ENCODE measurements at regions not wholly inside any gene's neighbourhood (a gene's known extent, or its start where the extent isn't known, plus 50 kb on each side); places are given as distances from the start of the nearest gene placed in this dataset.

DNA sequence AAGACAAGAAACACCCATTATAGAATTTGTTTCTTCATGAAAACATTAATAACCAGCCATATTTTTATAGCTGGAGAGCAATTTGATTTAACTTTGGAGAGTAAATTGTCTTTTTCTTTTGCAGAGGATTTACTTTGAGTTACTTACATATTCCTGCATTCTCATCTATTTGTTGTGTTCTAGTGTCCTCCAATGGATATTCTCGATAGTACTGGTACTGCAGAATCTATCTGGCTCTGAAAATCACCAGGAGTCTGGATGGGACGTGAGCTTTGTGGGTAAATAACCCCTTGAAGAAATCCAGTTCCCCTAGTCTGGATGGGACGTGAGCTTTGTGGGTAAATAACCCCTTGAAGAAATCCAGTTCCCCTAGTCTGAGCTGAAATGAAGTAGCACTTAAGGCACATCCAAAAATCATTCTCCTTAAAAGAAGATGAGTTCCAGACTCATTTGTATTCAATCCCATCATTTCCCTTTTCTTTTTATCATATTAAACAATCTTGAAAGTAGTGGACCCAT, 294.1 kb upstream of the UBE2E2 start:
- no peaks in the 10 kb centered on the region for H3K79me1 ChIP-seq (ENCODE audit: low read depth, low read length)
- H2BK12ac ChIP-seq (ENCODE audit: low read depth, low read length): no peak overlapping the region
- no peaks in the 10 kb centered on the region for H4K20me1 ChIP-seq (replicated peaks in 1 of 2; ENCODE audit: control insufficient read depth in 1 of 2, insufficient read depth in 2 of 2, low read length in 2 of 2)
- no peak overlapping the region for H4K91ac ChIP-seq (replicated peaks; ENCODE audit: insufficient read length, low read length)
- H3K4ac ChIP-seq (replicated peaks; ENCODE audit: insufficient read length, low read depth, low read length): no peak overlapping the region
- H3K27me3 ChIP-seq (replicated peaks in 1 of 4; ENCODE audit: control insufficient read depth in 3 of 4, extremely low read depth in 1 of 4, insufficient read depth in 3 of 4, low read length in 3 of 4): no peaks in the 10 kb centered on the region
- no peak overlapping the region for H3K9ac ChIP-seq (replicated peaks in 1 of 4; ENCODE audit: extremely low read depth in 1 of 4, low read depth in 3 of 4, low read length in 3 of 4)
- no peak overlapping the region for H3K23ac ChIP-seq (ENCODE audit: insufficient read length)
- peak; percentile 56 to 62 for TF ChIP-seq RAD21 (IDR thresholded peaks at IDR 0.05 in 1 of 2, conservative IDR thresholded peaks at IDR 0.05 in 1 of 2; ENCODE audit: low read depth in 2 of 2, low read length in 2 of 2)
- TF ChIP-seq, protein P1, sequence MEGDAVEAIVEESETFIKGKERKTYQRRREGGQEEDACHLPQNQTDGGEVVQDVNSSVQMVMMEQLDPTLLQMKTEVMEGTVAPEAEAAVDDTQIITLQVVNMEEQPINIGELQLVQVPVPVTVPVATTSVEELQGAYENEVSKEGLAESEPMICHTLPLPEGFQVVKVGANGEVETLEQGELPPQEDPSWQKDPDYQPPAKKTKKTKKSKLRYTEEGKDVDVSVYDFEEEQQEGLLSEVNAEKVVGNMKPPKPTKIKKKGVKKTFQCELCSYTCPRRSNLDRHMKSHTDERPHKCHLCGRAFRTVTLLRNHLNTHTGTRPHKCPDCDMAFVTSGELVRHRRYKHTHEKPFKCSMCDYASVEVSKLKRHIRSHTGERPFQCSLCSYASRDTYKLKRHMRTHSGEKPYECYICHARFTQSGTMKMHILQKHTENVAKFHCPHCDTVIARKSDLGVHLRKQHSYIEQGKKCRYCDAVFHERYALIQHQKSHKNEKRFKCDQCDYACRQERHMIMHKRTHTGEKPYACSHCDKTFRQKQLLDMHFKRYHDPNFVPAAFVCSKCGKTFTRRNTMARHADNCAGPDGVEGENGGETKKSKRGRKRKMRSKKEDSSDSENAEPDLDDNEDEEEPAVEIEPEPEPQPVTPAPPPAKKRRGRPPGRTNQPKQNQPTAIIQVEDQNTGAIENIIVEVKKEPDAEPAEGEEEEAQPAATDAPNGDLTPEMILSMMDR (IDR thresholded peaks at IDR 0.05; ENCODE audit: control extremely low read depth in 1 of 3, insufficient read depth in 1 of 3, low read depth in 1 of 3, low read length in 3 of 3): peak in 1 of 3 experiments; percentile 23; a peak in 1 of 4 replicates
- TF ChIP-seq SP1 (IDR thresholded peaks at IDR 0.05; ENCODE audit: low read depth, low read length): no peak
- no peak overlapping the region for H3K56ac ChIP-seq (replicated peaks; ENCODE audit: insufficient read length, low read depth, low read length)
- H3K36me3 ChIP-seq (ENCODE audit: control insufficient read depth in 2 of 4, insufficient read depth in 4 of 4, low read length in 3 of 4): no peaks in the 10 kb centered on the region
- no peak overlapping the region for H2BK20ac ChIP-seq (ENCODE audit: low read length)
- WGBS, 2 experiments (ENCODE audit: extremely low coverage in 1 of 2, insufficient coverage in 1 of 2, insufficient read length in 1 of 2, insufficient replicate concordance in 2 of 2, low coverage in 1 of 2, low lambda C conversion rate in 2 of 2, missing lambda C conversion rate in 1 of 2): 79% methylated on average over 3 of the region's 3 CpGs; no CpG with 5 or more reads in 1 of the 2 experiments
- H2BK120ac ChIP-seq (replicated peaks; ENCODE audit: low read depth, low read length): no peak overlapping the region
- no peak overlapping the region for H2BK5ac ChIP-seq (ENCODE audit: low read depth, low read length)
- no peak overlapping the region for H3K27ac ChIP-seq (ENCODE audit: low read depth, low read length)
- FAIRE-seq (no peak), DNase-seq (ENCODE audit: low read depth in 1 of 2, low spot score in 2 of 2) (no peak)
- H3K4me1 ChIP-seq (replicated peaks in 1 of 4; ENCODE audit: control insufficient read depth in 3 of 4, insufficient read depth in 4 of 4, low read length in 3 of 4): no peaks in the 10 kb centered on the region
- H4K5ac ChIP-seq (ENCODE audit: insufficient read length, low read depth, low read length): no peak overlapping the region
- H3K18ac ChIP-seq (ENCODE audit: extremely low read depth, low read length): no peak overlapping the region
- H2AFZ ChIP-seq (ENCODE audit: low read length): no peak overlapping the region
- H3K79me2 ChIP-seq (ENCODE audit: control insufficient read depth in 1 of 2, insufficient read depth in 2 of 2, low read length in 2 of 2): no peaks in the 10 kb centered on the region
- ChIA-PET CTCF (ENCODE audit: partially characterized antibody) (interaction anchor here (1.1 to 2.0 kb wide), 5 partner anchors 9 to 179 kb away, joined by 3 to 4 read pairs (median 3); no protein-coding TSS in a partner anchor), POLR2A (ENCODE audit: partially characterized antibody) (no interaction called here)
- no peaks in the 10 kb centered on the region for H3K9me3 ChIP-seq (ENCODE audit: insufficient read depth in 2 of 2, low read depth in 1 of 2, low read length in 1 of 2)
- H2BK15ac ChIP-seq (ENCODE audit: low read length): no peak overlapping the region
- H3K23me2 ChIP-seq (ENCODE audit: low read depth, low read length): no peaks in the 10 kb centered on the region
- no peak overlapping the region for H3K14ac ChIP-seq (ENCODE audit: insufficient read length)
- H3K4me3 ChIP-seq (ENCODE audit: extremely low read depth in 1 of 4, insufficient read depth in 2 of 4, low read depth in 3 of 4, low read length in 4 of 4): no peak overlapping the region
- no peak overlapping the region for H4K8ac ChIP-seq (ENCODE audit: extremely low read depth, insufficient read depth, low read length)
- H3K4me2 ChIP-seq (ENCODE audit: insufficient read depth in 1 of 2, low read depth in 2 of 2, low read length in 2 of 2): no peak overlapping the region
- no peak overlapping the region for H2AK5ac ChIP-seq (ENCODE audit: low read depth, low read length)

Data from H1 (cell line).